NCI-H345 treated with DMSO at 0.1 percent for 48 hours (cell line): ENCODE measurements at regions not wholly inside any gene's neighbourhood (a gene's known extent, or its start where the extent isn't known, plus 50 kb on each side); places are given as distances from the start of the nearest gene placed in this dataset.

Experiments
- DNase-seq: peaks from one replicate; lab custom pipeline; 2025; ENCODE audit not compliant: unreplicated experiment; lab: John Stamatoyannopoulos, UW

DNA sequence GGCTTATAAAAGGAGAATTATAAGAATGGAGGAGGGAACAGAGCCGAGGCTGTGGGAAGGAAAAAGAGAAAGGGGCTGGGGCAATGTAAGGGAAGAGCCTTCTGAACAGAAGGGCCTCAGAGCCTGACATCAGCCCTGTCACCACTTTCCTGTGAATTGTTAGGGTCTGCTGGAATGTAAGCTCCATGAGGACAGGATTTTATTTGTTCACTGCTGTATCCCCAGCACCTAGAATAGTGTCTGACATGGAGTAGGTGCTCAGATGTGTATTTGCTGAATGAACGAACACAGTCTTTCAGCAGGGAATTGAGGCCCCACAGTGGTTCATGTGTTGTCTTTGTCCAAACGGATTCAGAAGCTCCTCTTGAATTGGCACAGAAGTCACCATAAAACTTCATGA is 251.5 kb downstream of the OPA1 start:
- no peak for DNase-seq

DNA sequence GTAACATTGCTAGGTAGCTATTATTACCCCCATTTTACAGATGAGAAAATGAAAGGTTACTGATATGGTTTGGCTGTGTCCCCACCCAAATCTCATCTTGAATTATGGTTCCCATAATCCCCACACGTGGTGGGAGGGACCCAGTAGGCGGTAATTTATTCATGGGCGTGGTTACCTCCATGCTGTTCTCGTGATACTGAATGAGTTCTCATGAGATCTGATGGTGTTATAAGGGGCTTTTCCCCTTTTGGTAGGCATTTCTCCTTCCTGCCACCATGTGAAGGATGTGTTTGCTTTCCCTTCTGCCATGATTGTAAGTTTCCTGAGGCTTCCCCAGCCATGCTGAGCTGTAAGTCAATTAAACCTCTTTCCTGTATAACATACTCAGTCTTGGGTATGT is 252.1 kb downstream of the OPA1 start:
- no peak for DNase-seq

DNA sequence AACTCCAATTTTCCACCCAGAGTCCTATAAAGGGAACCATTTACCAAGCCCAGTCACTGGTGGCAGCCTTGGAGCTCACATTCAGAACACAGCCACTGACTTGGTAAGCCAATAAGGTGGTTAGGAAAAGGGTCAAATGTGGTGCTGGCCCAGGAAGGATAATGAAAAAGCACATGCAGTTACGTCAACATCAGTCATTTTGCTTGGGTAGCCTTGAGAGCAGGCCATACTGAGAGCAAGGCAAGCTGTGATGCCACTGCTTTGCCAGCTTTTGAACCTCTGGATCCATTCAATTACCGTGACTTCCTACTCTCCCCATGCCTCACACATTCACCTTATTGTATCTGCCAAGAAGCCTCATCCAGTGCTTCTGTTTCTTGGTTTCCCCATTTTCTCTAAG is 253.6 kb downstream of the OPA1 start:
- no peak for DNase-seq

DNA sequence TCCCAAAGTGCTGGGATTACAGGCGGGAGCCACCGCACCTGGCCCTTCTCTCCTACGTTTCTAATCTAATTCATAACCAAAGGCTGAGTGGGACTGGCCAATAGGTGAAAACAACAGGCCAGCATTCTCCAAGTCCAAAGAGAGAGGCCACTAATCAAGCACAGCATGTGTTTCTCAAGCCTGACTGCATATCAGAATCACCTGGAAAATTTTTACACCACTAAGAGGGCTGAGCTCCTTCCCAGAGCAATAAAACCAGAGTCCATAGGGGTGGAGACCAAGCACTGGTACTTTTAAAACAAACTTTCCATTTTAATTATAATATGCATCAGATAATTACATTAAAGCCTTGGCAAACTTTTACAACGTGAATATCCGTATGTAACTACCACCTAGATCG is 254.4 kb downstream of the OPA1 start:
- no peak for DNase-seq

DNA sequence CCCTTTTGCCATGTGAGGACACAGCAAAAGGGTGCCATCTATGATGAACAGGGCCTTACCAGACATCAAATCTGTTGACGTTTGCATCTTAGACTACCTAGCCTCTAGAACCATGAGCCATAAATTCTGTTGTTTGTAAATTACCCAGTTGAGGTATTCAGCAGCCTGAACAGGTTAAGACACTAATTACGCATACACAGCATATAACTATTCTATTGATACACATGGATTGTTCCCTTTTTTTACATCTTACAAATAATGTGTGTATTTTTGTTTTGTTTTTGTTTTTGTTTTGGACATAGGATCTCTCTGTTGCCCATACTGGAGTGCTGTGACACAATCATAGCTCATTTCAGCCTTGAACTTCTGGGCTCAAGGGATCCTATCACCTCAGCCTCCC is 255.5 kb downstream of the OPA1 start:
- no peak for DNase-seq

DNA sequence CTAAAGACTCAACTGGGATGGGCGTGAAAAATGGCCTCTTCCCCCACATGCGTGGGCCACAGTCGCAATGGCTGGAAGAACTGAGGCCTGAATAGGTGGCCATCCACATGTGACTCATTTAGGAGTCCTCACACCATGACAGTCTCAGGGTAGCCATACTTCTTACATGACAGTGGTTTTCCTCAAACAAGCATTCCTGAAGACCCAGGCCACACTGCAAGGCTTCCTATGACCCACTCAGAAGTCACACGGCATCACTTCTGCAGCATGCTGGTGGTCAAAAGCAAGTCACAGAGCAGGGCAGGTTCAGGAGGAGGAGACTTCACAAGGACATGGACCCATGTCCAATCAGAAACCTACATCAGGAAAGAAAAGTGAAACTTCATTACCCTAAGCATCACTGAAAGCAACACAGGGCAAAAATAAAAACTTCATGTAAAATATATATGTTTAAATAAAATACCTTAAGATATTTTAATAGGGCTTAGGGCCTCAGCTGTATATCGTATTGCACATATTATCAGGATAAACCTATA is 257.1 kb downstream of the OPA1 start:
- DNase-seq: no peak

DNA sequence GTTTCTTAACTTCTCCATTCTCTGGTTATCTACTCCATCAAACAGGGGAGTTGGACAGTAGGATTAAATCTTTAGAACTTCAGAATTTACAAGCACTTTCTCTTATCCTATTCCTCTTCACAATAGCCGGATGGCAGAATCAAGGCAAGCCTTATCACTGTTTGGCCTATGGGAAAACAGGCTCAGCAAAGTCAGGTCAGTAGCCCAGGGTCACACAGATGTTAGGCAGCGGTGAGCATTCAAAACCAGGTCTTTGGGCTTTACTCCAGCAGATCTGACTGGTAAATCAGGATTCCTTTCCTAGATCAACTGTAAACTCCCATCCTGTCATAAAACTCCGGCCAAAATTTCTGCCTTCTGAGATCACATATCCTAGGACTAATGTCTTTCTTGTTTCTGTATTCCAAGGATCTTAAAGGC is 258.4 kb downstream of the OPA1 start:
- no peak for DNase-seq

DNA sequence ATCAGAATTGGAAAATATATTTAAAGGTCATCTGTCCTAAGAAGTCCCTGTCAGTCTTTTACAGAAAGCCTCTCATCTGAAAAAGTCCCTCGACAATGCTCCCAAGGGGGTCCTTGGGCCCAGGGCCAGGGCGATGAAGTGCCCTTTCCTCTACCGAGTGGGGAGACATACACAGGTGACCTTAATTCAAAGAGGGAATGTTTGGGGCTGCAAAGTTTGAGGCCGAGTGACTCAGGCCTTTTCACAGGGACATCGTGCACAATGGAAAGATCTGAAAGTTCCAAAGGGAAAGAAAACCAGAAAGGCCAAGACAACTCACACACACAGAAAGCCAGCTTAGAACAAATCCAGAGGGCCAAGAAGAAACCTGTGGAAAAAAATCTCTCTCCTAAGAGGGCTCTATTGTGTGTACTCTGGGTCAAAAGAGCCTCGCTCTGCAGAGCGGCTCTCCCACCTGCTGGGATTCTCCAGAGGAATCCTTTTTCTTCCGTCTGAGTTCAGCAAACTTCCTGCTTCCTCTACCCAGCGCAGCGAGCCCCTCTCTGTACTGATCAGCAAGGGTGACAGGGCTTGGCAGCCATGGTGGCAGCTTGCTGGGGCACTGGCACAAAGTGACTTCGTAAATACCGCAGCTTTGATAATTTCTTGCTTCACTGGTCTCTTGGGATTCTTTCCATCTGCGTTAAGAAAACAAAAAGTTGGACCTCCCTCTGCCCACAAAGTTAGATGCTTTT is 259.1 kb downstream of the OPA1 start:
- no peak for DNase-seq

DNA sequence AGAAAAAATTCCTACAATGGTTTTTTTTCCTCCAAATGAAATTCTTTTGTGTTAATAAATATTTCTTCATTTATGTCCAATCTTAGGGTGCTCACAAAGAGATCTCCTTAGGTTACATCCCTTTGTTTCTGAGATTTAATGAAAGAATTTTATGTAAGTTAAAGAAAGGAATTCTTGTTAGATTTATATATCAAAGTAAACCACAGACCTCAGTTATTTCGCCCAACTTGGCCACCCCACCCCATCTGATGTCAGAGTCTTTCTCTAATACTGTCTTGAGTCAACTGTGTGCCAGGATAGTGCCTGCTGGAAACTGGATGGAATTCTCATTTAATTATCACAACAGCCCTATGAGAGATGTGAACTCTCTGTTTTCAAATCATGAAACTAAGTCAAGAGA is 259.9 kb downstream of the OPA1 start:
- DNase-seq: no peak

DNA sequence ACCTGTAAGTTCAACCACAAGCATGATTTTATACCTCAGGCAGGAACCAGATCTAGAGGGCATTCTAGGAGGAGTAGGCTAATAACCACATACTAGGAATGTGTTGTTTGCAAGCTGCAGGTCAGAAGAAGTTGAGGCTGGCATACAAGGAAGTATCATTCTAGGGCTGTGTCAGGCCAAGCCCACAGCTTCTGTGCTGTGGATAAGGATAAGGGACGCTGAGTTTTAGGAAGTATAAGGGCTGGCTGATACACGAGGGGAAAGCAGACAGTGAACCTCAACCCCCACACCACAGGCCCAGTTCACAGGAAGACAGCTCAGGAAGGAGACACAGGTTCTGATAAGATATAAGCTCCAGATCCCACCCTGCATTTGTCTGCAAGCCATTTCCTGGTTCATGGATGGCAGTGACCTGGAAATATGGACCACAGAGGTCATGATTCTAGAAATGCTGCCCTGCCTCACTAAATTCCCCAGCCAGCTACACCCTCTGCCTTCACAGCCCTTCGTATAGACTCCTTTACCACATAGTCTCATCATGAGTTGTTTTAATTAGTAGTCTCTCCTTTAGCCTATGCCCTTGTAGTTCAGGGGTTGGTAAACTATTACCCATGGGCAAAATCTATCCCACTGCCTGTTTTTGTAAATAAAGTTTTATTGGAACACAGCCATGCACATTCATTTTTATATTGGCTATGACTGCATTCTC is 260.7 kb downstream of the OPA1 start:
- DNase-seq: no peak

DNA sequence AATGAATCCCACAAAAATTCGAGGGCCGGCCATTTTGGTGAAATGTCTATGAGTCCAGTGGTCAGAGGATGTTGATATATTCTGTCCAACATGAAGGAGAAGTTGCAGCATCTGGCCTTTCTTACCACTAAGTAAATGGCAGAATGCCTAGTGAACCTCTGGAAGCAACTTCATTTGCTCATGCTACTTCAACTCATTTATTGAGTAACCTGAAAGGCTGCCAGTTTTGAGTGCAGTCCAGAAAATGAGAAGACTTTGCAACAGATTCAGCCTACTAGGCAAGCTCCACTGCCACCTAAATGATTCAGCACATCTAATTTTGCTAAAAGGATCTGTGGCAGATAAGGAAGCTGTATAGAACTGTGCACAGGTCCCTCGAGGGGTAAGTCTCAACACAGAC is 265.0 kb downstream of the OPA1 start:
- DNase-seq: no peak

DNA sequence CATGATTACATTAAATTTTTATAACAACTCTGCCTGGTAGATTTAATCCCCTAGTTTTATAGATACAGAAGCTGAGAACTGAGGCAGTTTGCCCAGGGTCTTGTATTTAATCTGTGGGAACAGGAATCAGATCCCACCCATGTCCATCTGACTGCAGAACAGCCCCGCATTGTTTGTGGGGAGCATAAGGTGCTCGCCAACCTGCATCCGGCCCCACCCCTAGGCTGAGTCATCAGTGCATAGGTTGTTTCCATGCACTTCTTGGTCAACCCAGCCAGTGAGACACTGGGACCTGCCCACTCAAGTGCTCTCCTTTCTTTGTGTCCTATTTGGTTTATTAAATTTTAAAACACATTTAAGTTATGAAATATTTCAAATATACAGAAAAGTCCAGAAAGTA is 266.2 kb downstream of the OPA1 start:
- DNase-seq: no peak

DNA sequence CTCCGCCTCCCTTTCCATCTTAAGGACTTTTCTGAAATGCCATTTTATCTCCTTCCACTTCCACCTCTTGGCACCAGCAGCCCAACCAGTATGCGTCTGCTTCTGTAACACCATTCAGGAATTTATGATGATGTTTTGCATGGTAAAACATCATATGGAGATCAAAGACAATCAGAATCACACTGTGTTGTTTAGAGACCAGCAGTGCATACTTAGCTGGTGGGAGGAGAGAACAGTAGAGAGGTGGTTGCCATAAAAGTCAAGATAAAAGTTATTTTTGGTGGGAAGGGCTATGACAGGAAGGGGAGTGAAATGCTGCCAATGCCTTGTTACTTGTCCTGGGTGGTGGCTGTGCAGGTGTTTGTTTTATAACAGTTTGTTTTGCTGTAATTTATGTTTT is 268.0 kb downstream of the OPA1 start:
- no peak for DNase-seq

DNA sequence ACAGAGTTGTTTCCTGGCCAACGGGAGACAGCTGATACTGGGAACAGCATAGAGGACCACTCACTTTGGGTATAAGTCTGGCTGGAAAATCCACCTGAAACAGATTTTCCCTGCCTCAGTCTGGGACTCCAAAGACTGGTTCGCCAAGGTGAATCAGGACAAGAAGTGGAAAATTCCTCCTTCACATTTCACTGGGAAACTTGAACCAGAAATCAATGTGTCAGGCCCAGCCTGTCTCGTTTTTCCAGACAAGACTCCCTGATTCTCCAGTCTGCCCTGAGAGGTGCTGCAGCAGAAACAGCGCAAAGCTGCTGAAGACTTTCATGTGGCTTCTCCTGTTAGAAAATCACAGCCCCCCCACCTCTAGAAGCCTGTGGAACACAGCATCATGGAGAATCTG is 269.8 kb downstream of the OPA1 start:
- no peak for DNase-seq

DNA sequence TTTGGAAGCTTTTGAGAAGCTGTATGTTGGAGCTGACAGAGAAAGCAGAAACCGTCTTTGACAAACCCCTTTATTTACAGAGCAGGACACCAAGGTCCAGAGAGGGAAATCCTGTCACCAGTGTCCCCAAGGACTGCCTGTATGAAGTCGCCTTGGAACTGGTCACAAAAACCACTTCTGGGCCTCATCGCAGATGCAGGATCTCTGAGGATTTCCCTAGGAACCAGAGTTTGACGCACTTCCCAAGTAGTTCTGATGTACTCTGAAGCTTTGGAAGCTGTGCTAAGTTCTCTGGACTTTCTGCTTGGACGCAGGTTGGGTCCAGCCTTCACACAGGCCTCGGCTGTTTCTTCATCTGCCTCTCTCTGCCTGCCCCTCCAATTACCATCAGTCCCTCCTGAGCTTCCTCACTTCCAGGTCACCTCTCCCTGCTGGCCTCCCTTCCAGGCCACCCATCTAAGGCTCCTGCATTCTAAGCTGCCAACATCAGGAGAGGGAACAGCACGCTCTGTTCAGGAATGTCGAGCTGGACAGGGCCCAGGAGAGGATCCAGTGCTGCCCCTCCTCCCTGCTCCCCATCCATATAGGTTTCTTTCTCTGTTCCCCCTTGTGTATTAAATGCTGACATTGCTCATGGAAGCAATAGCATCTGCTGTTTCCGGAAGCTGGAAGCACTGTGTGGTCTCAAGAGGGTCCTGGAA is 270.8 kb downstream of the OPA1 start:
- DNase-seq: no peak

DNA sequence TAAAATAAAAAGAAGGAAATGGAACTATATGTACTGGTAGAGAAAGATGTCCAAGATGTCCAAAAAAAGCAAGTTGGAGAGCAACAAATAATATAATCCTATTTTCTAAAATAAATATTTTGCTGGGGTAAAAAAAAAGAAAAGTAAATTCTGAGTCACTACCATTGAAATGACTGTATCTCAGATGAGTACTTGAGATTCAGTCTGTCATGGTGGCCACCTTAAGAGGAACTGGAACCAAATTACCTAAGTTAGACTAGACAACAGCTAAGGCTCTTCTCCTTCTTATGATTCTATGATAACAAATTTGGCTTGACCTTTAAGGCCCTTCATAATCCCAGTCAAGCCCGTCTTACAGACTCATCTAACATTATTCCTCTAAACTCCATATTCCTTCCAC is 270.6 kb upstream of the HES1 start:
- no peak for DNase-seq

DNA sequence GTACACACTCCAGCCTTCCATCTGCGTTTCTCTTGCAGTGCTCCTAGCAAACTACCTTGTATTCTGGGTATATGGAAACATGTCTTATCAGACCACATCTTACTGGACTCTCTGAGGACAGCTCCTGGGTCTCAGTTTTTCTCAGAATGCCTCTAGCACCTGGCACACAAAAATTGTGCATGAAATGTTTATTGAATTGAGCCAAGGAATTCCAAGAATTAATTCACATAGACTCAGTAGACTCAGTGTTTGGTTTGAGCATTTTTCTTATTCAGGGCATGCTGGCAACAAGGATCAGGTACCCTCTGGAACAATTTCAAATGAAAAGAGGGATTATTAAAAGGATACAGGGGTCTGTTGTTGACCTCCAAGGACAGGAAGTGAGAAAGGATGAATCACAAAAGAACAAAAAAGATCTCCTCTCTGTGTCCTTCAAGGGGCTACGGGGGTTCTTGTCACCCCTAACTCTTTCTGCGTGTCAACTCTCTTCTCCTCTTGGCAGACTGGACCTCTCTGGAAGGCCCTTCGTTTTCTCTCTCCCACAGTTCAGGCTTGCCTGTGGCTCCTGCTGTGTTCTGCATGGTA is 270.0 kb upstream of the HES1 start:
- no peak for DNase-seq

DNA sequence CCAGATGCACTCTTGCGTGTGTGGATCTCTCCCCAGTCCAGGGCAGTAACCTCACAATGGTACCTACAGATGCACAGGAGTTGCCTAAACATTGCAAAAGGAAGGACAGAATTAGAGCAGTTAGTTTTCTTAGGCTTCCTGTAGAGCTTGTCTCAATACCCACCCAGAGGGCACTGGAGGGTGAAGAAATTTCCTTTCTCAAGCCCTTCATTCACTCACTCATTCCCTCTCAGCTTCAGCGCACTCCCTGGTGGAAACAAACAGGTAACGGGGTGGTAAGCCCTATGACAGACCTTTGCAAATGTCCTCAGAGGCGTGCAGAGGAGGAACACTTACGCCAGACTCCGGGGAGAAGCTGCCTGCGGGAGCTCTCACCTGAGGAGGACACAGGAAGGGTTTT is 267.4 kb upstream of the HES1 start:
- no peak for DNase-seq

DNA sequence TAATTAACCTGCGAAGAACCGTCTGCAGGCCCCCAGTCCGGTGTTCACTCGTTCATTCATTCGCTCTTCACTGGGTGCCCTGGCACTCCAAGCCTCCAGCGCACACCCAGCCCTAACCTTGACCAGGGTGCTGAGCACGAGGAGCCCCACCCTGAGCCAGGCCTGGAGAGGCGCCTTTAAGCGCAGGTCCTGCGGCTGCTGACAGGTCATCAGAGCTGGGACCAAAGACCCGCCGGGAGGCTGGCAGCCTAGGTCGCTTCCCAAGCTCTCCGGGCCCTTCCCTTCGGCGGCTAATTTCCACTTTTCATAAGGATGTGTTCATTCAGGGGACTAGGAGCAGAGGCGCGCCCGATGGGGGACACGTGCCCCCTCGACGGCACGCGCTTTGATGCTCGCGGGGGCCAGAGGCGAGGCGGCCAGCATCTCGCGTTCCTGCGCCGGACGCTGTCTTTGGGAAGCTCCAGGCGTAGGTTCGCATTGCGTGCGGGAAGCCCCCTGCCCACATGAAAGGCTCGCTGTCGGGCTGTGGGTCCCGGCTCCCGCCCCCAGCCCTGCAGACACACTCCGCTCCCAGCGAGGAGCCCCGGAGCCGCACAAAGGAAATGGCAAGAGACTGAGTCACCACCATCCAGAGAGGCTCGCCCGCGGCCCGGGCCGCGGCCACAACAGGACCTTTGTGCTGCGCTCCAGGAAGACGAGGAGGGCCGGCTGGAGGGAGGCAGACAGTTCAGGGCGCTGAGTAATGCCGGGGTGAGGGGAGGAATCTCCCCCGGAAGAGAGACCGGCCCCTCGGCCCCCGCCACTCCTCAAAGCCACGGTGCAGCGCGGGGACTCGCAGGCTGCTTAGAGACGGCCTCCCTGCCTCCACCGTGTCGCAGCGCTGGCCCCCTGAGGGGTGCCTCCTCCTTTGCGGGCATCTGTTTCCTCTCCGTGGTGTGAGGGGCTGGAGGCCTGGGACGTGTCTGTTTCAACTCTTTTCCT is 266.4 kb upstream of the HES1 start:
- DNase-seq: no peak

DNA sequence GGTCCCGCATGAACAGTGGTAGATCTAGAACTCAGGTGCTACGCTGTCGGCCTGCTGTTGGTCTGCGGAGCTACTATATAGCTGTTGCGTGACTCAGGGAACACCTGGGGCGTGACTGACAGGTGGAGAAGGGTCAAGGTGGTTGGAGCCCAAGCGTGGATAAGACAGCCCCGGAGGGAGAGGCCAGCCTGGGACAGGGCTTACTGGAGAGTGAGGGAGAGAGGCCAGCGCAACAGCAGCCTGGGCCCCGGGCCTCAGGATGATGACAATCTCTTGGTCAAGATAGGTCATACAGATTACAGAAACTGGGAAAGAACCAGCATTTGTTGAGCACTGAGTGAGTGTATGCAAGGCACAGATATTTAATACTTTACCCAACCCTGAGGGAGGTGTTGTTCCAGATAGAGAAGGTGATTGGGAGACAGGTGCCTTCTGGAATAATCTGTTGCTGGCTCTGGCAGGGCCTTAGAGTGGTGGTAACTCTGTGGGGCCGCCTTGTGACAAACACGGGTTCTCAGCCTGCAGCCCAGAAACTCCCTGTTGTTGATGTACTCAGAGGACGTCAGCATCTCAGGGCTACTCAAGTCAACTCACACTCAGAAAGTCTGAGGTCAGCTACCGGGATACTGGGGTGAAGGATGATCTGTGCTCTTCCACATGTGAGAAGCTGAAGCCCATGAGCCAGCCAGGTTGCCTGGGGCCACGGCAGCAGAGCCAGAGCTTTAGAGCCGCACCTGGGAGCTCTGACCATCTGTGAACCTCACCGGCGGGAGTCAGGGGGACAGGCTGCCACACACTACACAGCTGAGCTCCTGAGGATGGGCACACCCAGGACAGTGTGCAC is 265.4 kb upstream of the HES1 start:
- DNase-seq: no peak
